GM23338 (cell line): ENCODE measurements at regions not wholly inside any gene's neighbourhood (a gene's known extent, or its start where the extent isn't known, plus 50 kb on each side); places are given as distances from the start of the nearest gene placed in this dataset.

Source experiments
- CTCF ChIP-seq, 2 experiments: fragments of 200-600 bp in 1 of 2; sonication (generic) in 1 of 2; conservative IDR thresholded peaks; 2 replicates each; pipeline versions ENCODE4 v1.5.1 to v1.6.1; 2016 to 2017; ENCODE audit warnings: antibody characterized with exemption in 2 of 2, low read depth in 2 of 2, mild to moderate bottlenecking in 2 of 2, moderate library complexity in 1 of 2
- EZH2 ChIP-seq: fragments of 200-600 bp; sonication (generic); IDR thresholded peaks from one replicate; pipeline ENCODE4 v1.8.0; 2017; ENCODE audit warnings: antibody characterized with exemption, mild to moderate bottlenecking, low read depth; ENCODE audit not compliant: unreplicated experiment
- EZH2phosphoT487 ChIP-seq: fragments of 200-600 bp; sonication (generic); IDR thresholded peaks from one replicate; pipeline ENCODE4 v1.8.1; 2018; ENCODE audit warnings: antibody characterized with exemption; ENCODE audit not compliant: unreplicated experiment
- JUNB ChIP-seq: IDR thresholded peaks from one replicate; pipeline ENCODE4 v1.6.1; 2016; ENCODE audit warnings: antibody characterized with exemption; ENCODE audit not compliant: unreplicated experiment
- NANOG ChIP-seq: IDR thresholded peaks from 2 replicates; pipeline ENCODE4 v1.6.1; 2016; ENCODE audit warnings: antibody characterized with exemption, borderline replicate concordance
- POLR2AphosphoS5 ChIP-seq: IDR thresholded peaks from 2 replicates; pipeline ENCODE4 v1.6.1; 2016; ENCODE audit warnings: antibody characterized with exemption, low read depth
- REST ChIP-seq: IDR thresholded peaks from one replicate; pipeline ENCODE4 v1.6.1; 2018; ENCODE audit warnings: antibody characterized with exemption; ENCODE audit not compliant: unreplicated experiment
- ZNF462 ChIP-seq: fragments of 250-450 bp; sonication (Bioruptor Pico); IDR thresholded peaks from 2 replicates; pipeline ENCODE4 v1.5.0; 2020; ENCODE audit warnings: mild to moderate bottlenecking, moderate library complexity

- TF ChIP-seq EZH2 (no peak), CTCF (conservative IDR thresholded peaks at IDR 0.05; ENCODE audit: low read depth in 2 of 2) (no peak), EZH2phosphoT487 (no peak), POLR2AphosphoS5 (no peak), NANOG (no peak), REST (no peak), JUNB (no peak), ZNF462 (no peak)
These were observed 147.1 kb downstream of the IRF8 start for GRCh38 chr16:86046026-86046425.
